Tibial nerve (tissue), 4 donors: ENCODE measurements at regions not wholly inside any gene's neighbourhood (a gene's known extent, or its start where the extent isn't known, plus 50 kb on each side); places are given as distances from the start of the nearest gene placed in this dataset.

Experiments
- DNase-seq, 2 donors: peaks; one replicate each; pipeline ENCODE4 v3.0.0-alpha.2; 2019; ENCODE audit warnings: low spot score in 2 of 2
- H3K27ac ChIP-seq, 4 donors: fragments of 200-600 bp; sonication (generic) in 3 of 4; one replicate each; pipeline ENCODE4 v1.5.1; 2017 to 2019; ENCODE audit warnings: mild to moderate bottlenecking in 1 of 4
- H3K27me3 ChIP-seq, 2 donors: fragments of 200-600 bp; sonication (generic) in 1 of 2; one replicate each; pipeline versions ENCODE4 v1.5.1 to v1.6.0; 2017 to 2019
- H3K36me3 ChIP-seq, 3 donors: fragments of 200-600 bp; sonication (generic); one replicate each; pipeline ENCODE4 v1.5.1; 2018 to 2019
- H3K4me1 ChIP-seq, 4 donors: fragments of 200-600 bp; sonication (generic) in 3 of 4; one replicate each; pipeline ENCODE4 v1.5.1; 2017 to 2019
- H3K4me3 ChIP-seq, 4 donors: fragments of 200-600 bp; sonication (generic) in 3 of 4; one replicate each; pipeline ENCODE4 v1.5.1; 2017 to 2019; ENCODE audit warnings: mild to moderate bottlenecking in 1 of 4, moderate library complexity in 1 of 4
- H3K9me3 ChIP-seq, 4 donors: fragments of 200-600 bp; sonication (generic) in 3 of 4; one replicate each; pipeline ENCODE4 v1.5.1; 2017 to 2019
- CTCF ChIP-seq, 5 experiments: fragments of 200-600 bp in 3 of 5; fragments of 450-650 bp in 2 of 5; sonication (generic) in 3 of 5; IDR thresholded peaks; one replicate each; pipeline ENCODE4 v1.5.1; 2016 to 2019; ENCODE audit warnings: antibody characterized with exemption in 5 of 5, mild to moderate bottlenecking in 3 of 5, moderate library complexity in 2 of 5
- EP300 ChIP-seq, 2 donors: sonication (generic); formaldehyde crosslinking; IDR thresholded peaks; one replicate each; pipeline ENCODE4 v1.6.1; 2017; ENCODE audit warnings: antibody characterized with exemption in 2 of 2, mild to moderate bottlenecking in 1 of 2
- POLR2A ChIP-seq, 2 donors: fragments of 450-650 bp; IDR thresholded peaks; one replicate each; pipeline ENCODE4 v1.6.1; 2017; ENCODE audit warnings: antibody characterized with exemption in 2 of 2, mild to moderate bottlenecking in 2 of 2, moderate library complexity in 2 of 2
- WGBS, 2 donors: methylation state at CpG; one replicate each; pipeline ENCODE4 v1.1.5; 2018; 5-methylcytosine and 5-hydroxymethylcytosine counted together

- H3K27me3 ChIP-seq, result no peaks in the 10 kb centered on the region
- H3K4me3 ChIP-seq, result no peak overlapping the region
- no peak for TF ChIP-seq EP300 (IDR thresholded peaks at IDR 0.05)
- no peak for TF ChIP-seq POLR2A (IDR thresholded peaks at IDR 0.05)
- TF ChIP-seq CTCF (IDR thresholded peaks at IDR 0.05), result no peak
- DNase-seq, result no peak
- peaks cover 0 to 2% (median 0%) of the 10 kb centered on the region in 4 donors for H3K4me1 ChIP-seq
- no peaks in the 10 kb centered on the region for H3K36me3 ChIP-seq
- 94 to 96% methylated on average over 3 to 4 of the region's 4 CpGs for WGBS, 2 donors
- H3K27ac ChIP-seq, result no peak overlapping the region
- H3K9me3 ChIP-seq, result no peaks in the 10 kb centered on the region
Observed at GRCh38 chr5:81907012-81907635, 64.7 kb upstream of the ATG10 start.

- Histone ChIP-seq H3K27ac (no peak overlapping the region), H3K27me3 (no peaks in the 10 kb centered on the region), H3K9me3 (peaks cover 0 to 6% (median 0%) of the 10 kb centered on the region in 4 donors), H3K4me3 (no peak overlapping the region), H3K36me3 (no peaks in the 10 kb centered on the region), H3K4me1 (peaks cover 0 to 2% (median 0%) of the 10 kb centered on the region in 4 donors)
- DNase-seq, result no peak
- WGBS, 2 donors, result 76 to 79% methylated on average over 5 of the region's 5 CpGs
- TF ChIP-seq POLR2A (IDR thresholded peaks at IDR 0.05), result no peak
- no peak for TF ChIP-seq CTCF (IDR thresholded peaks at IDR 0.05)
Observed at GRCh38 chr5:81906086-81906485, 65.7 kb upstream of the ATG10 start.

- peaks cover 0 to 6% (median 0%) of the 10 kb centered on the region in 4 donors for H3K9me3 ChIP-seq
- no peak for TF ChIP-seq EP300 (IDR thresholded peaks at IDR 0.05)
- no peak for TF ChIP-seq CTCF (IDR thresholded peaks at IDR 0.05)
- TF ChIP-seq POLR2A (IDR thresholded peaks at IDR 0.05), result no peak
- 71 to 91% methylated on average over 2 of the region's 2 CpGs for WGBS, 2 donors
- H3K27ac ChIP-seq, result no peak overlapping the region
- no peak for DNase-seq
- no peak overlapping the region for H3K4me3 ChIP-seq
- H3K36me3 ChIP-seq, result no peaks in the 10 kb centered on the region
- H3K4me1 ChIP-seq, result peaks cover 0 to 2% (median 0%) of the 10 kb centered on the region in 4 donors
- H3K27me3 ChIP-seq, result no peaks in the 10 kb centered on the region
Observed at GRCh38 chr5:81904861-81905260, 67.0 kb upstream of the ATG10 start.

- DNase-seq, result no peak
- no peak overlapping the region for H3K4me3 ChIP-seq
- TF ChIP-seq EP300 (IDR thresholded peaks at IDR 0.05), result no peak
- no peak for TF ChIP-seq POLR2A (IDR thresholded peaks at IDR 0.05)
- no peak for TF ChIP-seq CTCF (IDR thresholded peaks at IDR 0.05)
- 57 to 75% methylated on average over 3 of the region's 3 CpGs for WGBS, 2 donors
- H3K36me3 ChIP-seq, result no peaks in the 10 kb centered on the region
- no peaks in the 10 kb centered on the region for H3K27me3 ChIP-seq
- H3K4me1 ChIP-seq, result peaks cover 0 to 2% (median 0%) of the 10 kb centered on the region in 4 donors
- H3K9me3 ChIP-seq, result peaks cover 0 to 6% (median 0%) of the 10 kb centered on the region in 4 donors
- no peak overlapping the region for H3K27ac ChIP-seq
Observed at GRCh38 chr5:81904166-81904565, 67.7 kb upstream of the ATG10 start.

- peaks cover 0 to 6% (median 0%) of the 10 kb centered on the region in 4 donors for H3K9me3 ChIP-seq
Observed at GRCh38 chr5:81901586-81901985, 70.2 kb upstream of the ATG10 start.

More at GRCh38 chr5:81901586-81901985, 70.2 kb upstream of the ATG10 start:
- WGBS, 2 donors, result 75 to 82% methylated on average over 10 of the region's 10 CpGs
- no peak for DNase-seq
- H3K4me3 ChIP-seq, result no peak overlapping the region
- H3K36me3 ChIP-seq, result no peaks in the 10 kb centered on the region
- no peaks in the 10 kb centered on the region for H3K4me1 ChIP-seq
- no peak overlapping the region for H3K27ac ChIP-seq
- TF ChIP-seq POLR2A (IDR thresholded peaks at IDR 0.05), result no peak
- no peaks in the 10 kb centered on the region for H3K27me3 ChIP-seq
